HG03439 (cell line): ENCODE measurements at regions not wholly inside any gene's neighbourhood (a gene's known extent, or its start where the extent isn't known, plus 50 kb on each side); places are given as distances from the start of the nearest gene placed in this dataset.

Source experiments
- ATAC-seq: cut with Tn5 transposase; IDR thresholded peaks from one replicate; pipeline ENCODE4 v1.9.1; 2021; ENCODE audit warnings: mild to moderate bottlenecking, moderate library complexity; ENCODE audit not compliant: unreplicated experiment

GRCh38 chr5:112625246-112625645, 112.4 kb upstream of the APC start:
- ATAC-seq = no peak

- ATAC-seq = no peak
These were observed 111.8 kb upstream of the APC start for GRCh38 chr5:112625689-112626438.

- ATAC-seq = no peak
These were observed 111.0 kb upstream of the APC start for GRCh38 chr5:112626715-112627114.

- ATAC-seq = no peak
These were observed 109.3 kb upstream of the APC start for GRCh38 chr5:112628214-112628980.

GRCh38 chr5:112630246-112631009, 107.3 kb upstream of the APC start:
- no peak for ATAC-seq

GRCh38 chr5:112634166-112634565, 103.5 kb upstream of the APC start:
- no peak for ATAC-seq

- no peak for ATAC-seq
These were observed 102.9 kb upstream of the APC start for GRCh38 chr5:112634796-112635195.

GRCh38 chr5:112635276-112635675, 102.4 kb upstream of the APC start:
- no peak for ATAC-seq

GRCh38 chr5:112635771-112636731, 101.6 kb upstream of the APC start:
- no peak for ATAC-seq

- no peak for ATAC-seq
These were observed 100.9 kb upstream of the APC start for GRCh38 chr5:112636751-112637150.

GRCh38 chr5:112637343-112637742, 100.3 kb upstream of the APC start:
- no peak for ATAC-seq

GRCh38 chr5:112640546-112640945, 97.1 kb upstream of the APC start:
- no peak for ATAC-seq

GRCh38 chr5:112641515-112642110, 96.1 kb upstream of the APC start:
- no peak for ATAC-seq

GRCh38 chr5:112642885-112643284, 94.8 kb upstream of the APC start:
- ATAC-seq = no peak

- ATAC-seq = no peak
These were observed 94.2 kb upstream of the APC start for GRCh38 chr5:112643339-112643971.

GRCh38 chr5:112646139-112646936, 91.3 kb upstream of the APC start:
- no peak for ATAC-seq

GRCh38 chr5:112647428-112647827, 90.3 kb upstream of the APC start:
- no peak for ATAC-seq

- ATAC-seq = no peak
These were observed 89.4 kb upstream of the APC start for GRCh38 chr5:112648264-112648663.

GRCh38 chr5:112649882-112650281, 87.8 kb upstream of the APC start:
- ATAC-seq = no peak
